HG02678 (cell line): ENCODE measurements at regions not wholly inside any gene's neighbourhood (a gene's known extent, or its start where the extent isn't known, plus 50 kb on each side); places are given as distances from the start of the nearest gene placed in this dataset.

Experiments
- ATAC-seq: cut with Tn5 transposase; IDR thresholded peaks from one replicate; pipeline ENCODE4 v1.9.1; 2021; ENCODE audit warnings: mild to moderate bottlenecking, moderate library complexity; ENCODE audit not compliant: unreplicated experiment

DNA sequence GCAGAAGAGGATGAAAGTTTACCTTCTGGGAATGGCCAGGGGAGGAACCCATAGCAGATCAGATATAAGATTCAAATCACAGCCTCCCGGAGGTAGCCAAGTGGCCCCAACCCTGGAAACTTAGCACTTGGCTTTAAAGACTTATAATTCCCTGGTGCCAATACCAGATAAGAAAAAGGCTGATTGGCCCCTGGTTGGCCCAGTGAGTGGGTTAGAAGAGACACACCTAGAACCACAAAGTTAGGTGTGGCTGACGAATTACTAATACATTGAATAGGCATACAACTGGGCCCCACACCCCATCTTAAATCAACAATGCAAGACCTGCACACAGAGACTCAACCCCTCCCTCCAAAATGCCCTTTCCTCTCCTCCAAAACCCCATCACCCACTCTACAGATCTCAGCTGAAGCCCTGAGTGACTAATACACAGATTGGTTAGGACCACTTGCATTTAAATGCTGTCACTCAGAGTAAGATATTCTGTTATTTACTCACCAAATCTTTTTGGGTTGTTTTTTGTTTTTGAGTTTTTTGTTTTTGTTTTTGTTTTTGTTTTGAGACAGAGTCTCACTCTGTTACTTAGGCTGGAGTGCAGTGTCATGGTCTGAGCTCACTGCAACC is 315.4 kb upstream of the JARID2 start:
- no peak for ATAC-seq

DNA sequence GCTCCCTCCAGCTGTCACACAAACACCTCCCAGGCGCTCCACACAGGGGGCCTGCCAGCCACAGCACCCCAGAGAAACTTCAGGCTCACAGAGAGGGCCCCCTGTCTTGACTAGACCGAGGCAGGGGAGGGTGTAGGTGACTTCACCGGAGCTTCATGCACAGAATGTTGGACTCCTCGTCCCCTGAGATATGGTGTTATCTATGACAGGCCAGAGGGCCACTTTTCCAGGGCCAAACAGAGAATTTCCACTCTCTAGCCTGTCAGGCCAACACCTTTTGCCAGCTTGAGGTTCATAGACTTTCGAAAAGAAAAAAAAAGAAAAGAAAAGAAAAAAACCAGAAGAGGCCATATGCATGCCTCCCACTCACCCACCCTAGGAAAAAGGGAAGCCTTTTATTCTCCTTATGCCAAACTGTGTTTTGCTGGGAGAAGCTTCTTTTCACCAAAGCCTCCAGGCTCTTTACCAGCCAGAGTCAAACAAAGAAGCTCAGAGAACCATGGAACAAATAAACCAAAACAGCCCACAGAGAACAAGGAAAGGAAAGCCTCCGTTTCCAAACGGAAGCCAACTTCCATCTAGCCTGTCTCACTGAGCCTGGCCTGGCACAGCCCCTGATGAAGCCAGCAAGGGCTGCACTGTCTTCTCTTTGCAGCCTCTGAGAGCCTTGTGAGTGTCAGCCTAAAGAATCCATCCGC is 313.2 kb upstream of the JARID2 start:
- ATAC-seq = no peak

- no peak for ATAC-seq
These were observed 312.7 kb upstream of the JARID2 start for GRCh38 chr6:14933183-14933544.

DNA sequence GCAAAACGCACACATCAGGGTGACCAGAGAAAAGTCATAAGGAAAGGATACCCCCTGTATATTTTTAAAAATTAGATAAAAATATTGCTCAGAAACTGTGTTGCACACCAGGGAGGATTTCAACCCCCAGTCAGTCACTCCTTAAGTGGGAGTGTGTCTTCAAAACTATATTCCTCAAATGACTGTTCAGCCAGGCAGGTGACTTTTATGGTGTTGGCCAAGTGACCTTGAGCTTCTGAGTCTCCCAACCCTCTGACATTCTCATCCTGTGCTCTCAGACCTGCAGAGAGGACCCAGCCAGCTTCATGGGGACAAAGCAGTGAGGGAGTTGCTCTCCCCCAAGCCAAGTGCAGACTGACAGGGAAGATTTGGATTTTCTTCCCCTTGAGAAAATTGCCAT is 311.9 kb upstream of the JARID2 start:
- no peak for ATAC-seq

DNA sequence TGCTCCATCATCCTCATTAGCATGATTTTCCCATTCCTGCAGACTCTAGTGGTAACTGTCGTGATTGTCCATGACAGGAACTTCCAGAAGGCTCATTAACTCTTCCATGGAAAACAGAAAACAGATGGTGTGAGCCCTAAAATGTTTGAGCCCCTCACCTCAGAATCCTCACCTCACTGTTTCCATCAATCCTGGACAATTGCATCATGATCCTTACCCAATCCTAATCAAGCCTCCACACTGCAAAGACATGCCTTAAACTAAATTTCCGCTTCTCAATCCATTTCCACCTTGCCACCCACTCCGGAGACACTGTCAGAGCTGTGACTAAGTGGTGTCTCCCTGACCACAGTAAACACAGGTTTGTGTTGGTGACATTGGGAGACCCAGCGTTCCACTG is 311.0 kb upstream of the JARID2 start:
- no peak for ATAC-seq

DNA sequence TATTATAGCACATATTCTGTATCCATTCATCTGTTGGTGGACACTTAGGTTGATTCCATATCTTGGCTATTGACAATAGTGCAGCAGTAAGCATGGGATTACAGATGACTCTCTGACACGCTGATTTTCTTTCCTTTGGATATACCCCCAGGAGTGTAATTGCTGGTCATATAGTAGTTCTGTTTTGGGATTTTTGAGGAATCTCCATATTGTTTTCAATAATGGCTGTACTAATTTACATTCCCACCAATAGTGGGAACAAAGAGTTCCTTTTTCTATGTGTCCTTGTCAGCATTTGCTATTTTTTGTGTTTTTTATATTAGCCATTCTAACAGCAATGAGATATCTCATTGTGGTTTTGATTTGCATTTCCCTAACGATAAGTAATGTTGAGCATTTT is 309.0 kb upstream of the JARID2 start:
- ATAC-seq = no peak

GRCh38 chr6:14943116-14943515 is 302.8 kb upstream of the JARID2 start:
- ATAC-seq = no peak

GRCh38 chr6:14944593-14944992 is 301.3 kb upstream of the JARID2 start:
- ATAC-seq = no peak

- no peak for ATAC-seq
These were observed 300.2 kb upstream of the JARID2 start for GRCh38 chr6:14945461-14946185.

GRCh38 chr6:14946753-14947152 is 299.1 kb upstream of the JARID2 start:
- no peak for ATAC-seq

DNA sequence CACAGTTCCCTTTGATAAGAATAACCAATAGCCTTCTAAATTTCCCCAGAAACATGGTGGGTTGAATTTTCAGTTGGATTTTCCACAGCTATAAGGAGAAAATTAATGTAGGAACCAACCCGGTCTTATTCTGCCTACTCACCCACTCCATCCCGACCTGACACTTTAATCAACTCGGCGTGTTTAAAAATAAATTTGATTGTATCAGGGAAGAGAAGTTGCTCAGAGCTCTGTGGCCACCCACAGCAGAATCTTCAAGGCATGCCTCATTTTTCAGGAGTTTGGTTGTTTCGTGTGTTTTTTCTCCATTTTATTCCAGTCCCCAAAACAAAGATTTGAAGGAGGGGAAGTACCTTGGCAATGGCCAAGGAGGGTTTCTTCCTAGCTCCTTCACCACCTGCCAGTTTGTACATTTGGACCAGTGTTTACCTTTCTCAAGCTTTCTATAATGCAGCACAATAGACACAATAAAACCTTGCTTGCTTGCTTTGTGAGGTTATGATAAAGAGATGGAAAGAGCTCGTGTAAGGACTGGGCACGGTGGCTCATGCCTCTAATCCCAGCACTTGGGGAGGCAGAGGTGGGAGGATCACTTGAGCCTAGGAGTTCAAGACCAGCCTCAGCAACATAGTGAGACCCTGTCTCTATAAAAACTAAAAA is 297.2 kb upstream of the JARID2 start:
- ATAC-seq = no peak

GRCh38 chr6:14950103-14950969 is 295.5 kb upstream of the JARID2 start:
- no peak for ATAC-seq

GRCh38 chr6:14950970-14951276 is 294.9 kb upstream of the JARID2 start:
- no peak for ATAC-seq

- ATAC-seq = no peak
These were observed 294.2 kb upstream of the JARID2 start for GRCh38 chr6:14951704-14952103.

- ATAC-seq = no peak
These were observed 292.0 kb upstream of the JARID2 start for GRCh38 chr6:14953836-14954235.

GRCh38 chr6:14957355-14958059 is 288.4 kb upstream of the JARID2 start:
- no peak for ATAC-seq

DNA sequence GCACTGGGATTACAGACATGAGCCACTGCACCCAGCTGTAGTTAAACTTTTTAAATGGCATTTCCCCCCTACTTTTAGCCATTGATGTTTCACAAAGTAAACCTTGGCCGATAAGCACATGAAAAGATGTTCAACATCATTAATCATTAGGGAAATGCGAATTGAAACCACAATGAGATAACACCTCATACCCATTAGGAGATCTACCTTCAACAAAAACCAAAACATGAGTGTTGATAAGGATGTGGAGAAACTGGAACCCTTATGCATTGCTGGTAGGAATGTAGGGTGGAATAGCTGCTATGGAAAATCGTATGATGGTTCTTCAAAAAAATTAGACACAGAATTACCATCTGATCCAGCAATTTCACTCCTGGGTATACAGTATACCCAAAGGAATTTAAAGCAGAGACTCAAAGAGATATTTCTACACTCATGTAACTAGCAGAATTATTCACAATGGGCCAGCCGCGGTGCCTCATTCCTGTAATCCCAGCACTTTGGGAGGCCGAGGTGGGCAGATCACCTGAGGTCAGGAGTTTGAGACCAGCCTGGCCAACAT is 286.5 kb upstream of the JARID2 start:
- no peak for ATAC-seq

DNA sequence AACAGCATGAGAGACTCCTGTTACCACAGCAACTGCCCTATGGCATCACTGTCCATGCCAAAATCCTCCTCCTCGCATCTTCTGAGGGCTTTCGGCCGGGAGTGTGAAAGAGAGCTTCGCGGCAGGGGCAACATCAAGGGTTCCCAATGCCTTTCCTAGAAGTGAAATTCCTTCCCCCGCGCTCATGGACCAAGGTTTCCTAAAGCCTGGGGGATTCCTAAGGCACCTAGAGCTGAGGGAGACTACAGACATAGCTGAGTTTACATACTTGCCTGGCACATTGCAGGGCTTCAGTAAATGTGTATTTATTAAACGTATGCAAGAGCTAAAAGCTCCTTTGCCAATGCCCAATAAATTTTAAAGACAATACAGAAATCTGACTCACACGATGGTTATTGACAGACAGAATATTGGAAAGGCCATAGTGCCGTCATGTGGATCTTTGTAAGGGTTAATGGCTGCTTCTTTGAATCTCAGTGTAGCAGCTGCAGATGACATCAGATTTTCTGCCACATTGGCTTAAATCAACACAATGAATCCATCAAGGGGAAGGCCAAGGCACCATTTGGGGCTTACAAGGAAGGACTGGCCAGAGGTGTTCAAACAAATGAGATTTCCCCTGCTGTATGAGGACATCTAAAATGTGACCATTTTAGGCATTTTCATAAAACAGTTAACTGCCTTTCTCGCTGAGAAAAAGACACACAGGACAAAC is 281.2 kb upstream of the JARID2 start:
- no peak for ATAC-seq

DNA sequence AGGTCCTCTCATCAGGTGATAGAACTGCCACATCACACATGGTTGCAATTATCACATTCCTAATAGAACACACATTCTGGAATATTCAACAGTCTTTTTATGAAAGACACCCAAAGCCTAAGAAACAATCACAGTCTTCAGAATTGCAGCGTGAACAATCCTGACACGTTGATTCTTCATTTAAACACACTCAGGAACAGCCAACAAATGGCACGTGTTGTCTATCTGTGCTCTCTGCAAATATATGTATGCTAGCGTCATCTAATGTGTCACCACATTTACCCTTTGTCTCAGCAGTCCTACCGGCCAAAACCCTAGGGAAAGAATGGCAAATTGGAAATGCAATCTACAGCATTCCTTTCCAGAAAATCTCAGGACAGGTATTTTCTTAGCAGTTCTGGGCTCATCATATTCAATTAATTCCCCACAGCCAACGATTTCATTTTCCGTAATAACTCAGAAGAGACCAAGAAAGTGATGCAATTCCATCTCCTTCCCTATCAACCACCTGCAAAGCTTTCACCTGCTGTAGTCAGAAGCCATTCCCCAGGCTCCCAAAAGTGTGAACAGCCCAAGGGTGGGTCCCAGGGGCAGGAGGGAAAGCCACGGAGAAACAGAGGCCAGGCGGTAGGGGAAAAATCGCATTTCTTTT is 280.3 kb upstream of the JARID2 start:
- no peak for ATAC-seq
